NCI-H345 treated with DMSO at 0.1 percent for 48 hours (cell line): ENCODE measurements at regions not wholly inside any gene's neighbourhood (a gene's known extent, or its start where the extent isn't known, plus 50 kb on each side); places are given as distances from the start of the nearest gene placed in this dataset.

Experiments used
- DNase-seq: peaks from one replicate; lab custom pipeline; 2025; ENCODE audit not compliant: unreplicated experiment; lab: John Stamatoyannopoulos, UW

GRCh38 chrX:9339603-9340491 is 125.0 kb upstream of the TBL1X start:
- no peak for DNase-seq

GRCh38 chrX:9340598-9341290 is 124.1 kb upstream of the TBL1X start:
- DNase-seq: no peak

GRCh38 chrX:9341291-9342201 is 123.3 kb upstream of the TBL1X start:
- no peak for DNase-seq

GRCh38 chrX:9342561-9343051 is 122.3 kb upstream of the TBL1X start:
- DNase-seq: peak; percentile 37

GRCh38 chrX:9343971-9344370 is 120.9 kb upstream of the TBL1X start:
- DNase-seq: no peak

GRCh38 chrX:9345957-9346356 is 118.9 kb upstream of the TBL1X start:
- no peak for DNase-seq

- DNase-seq: no peak
Observed at GRCh38 chrX:9349572-9350494, 115.0 kb upstream of the TBL1X start.

GRCh38 chrX:9351126-9351525 is 113.7 kb upstream of the TBL1X start:
- no peak for DNase-seq

GRCh38 chrX:9352243-9352642 is 112.6 kb upstream of the TBL1X start:
- no peak for DNase-seq

- DNase-seq: no peak
Observed at GRCh38 chrX:9352694-9353411, 112.0 kb upstream of the TBL1X start.

GRCh38 chrX:9354918-9355317 is 109.9 kb upstream of the TBL1X start:
- DNase-seq: no peak

- no peak for DNase-seq
Observed at GRCh38 chrX:9355739-9356138, 109.1 kb upstream of the TBL1X start.

- no peak for DNase-seq
Observed at GRCh38 chrX:9356846-9357245, 108.0 kb upstream of the TBL1X start.

- DNase-seq: no peak
Observed at GRCh38 chrX:9357518-9358114, 107.2 kb upstream of the TBL1X start.

GRCh38 chrX:9362363-9362928 is 102.4 kb upstream of the TBL1X start:
- no peak for DNase-seq

GRCh38 chrX:9367421-9367820 is 97.4 kb upstream of the TBL1X start:
- DNase-seq: no peak

GRCh38 chrX:9368262-9368661 is 96.6 kb upstream of the TBL1X start:
- no peak for DNase-seq

- DNase-seq: no peak
Observed at GRCh38 chrX:9369802-9370291, 95.0 kb upstream of the TBL1X start.

GRCh38 chrX:9370893-9371292 is 94.0 kb upstream of the TBL1X start:
- no peak for DNase-seq
